Stimulated activated CD4-positive, alpha-beta T cell treated with anti-CD3 and anti-CD28 coated beads, Interleukin-1b, Interleukin-23, amount 100 ng/mL, for 48 hours (primary cell): ENCODE measurements at regions not wholly inside any gene's neighbourhood (a gene's known extent, or its start where the extent isn't known, plus 50 kb on each side); places are given as distances from the start of the nearest gene placed in this dataset.

Experiments
- DNase-seq: peaks from one replicate; pipeline ENCODE4 v3.0.0-alpha.2; 2020

GRCh38 chr13:21757763-21758162, 86.9 kb downstream of the FGF9 start:
- DNase-seq, result no peak

DNA sequence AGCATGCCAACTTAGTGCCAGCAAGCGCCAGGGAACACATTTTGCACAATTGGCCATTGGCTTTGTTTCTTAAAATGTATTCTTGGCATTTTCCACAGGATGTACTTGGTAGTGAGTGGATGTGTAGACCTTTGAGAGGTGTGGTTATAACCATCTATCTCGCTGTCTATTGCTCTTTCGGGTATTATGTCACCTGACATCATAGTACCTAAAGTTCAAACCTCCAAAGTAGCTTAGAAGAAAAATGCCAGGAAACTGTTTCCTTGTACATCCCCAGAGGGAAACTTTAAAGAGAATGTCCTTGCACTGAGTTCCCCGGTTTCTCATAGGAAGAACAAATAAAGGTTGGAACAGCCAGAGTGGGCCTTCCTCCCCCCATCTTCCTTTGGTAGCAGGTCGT, 87.6 kb downstream of the FGF9 start:
- no peak for DNase-seq

- no peak for DNase-seq
Measured at GRCh38 chr13:21759463-21759862, 88.6 kb downstream of the FGF9 start.

DNA sequence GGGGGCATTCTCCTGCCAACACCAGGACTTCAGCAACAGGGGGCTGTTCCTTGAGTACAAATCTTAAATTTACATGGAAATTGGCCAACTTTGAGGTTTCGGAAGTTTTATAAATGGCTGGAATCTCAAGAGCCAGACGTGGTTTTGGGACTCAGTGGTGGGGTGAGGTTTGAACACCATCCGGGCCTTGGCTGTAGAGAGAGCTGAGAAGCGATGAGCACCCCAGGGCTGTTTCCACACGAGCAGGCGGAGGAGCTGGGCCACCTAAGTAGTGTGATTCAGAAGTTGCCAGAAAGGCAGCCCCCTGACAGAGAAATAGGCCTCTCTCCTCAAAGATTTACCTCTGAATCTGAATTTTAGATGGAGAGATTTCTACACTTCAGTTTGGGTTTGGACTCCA, 89.0 kb downstream of the FGF9 start:
- no peak for DNase-seq

- no peak for DNase-seq
Measured at GRCh38 chr13:21761770-21762169, 90.9 kb downstream of the FGF9 start.

GRCh38 chr13:21762512-21762911, 91.6 kb downstream of the FGF9 start:
- DNase-seq, result no peak

DNA sequence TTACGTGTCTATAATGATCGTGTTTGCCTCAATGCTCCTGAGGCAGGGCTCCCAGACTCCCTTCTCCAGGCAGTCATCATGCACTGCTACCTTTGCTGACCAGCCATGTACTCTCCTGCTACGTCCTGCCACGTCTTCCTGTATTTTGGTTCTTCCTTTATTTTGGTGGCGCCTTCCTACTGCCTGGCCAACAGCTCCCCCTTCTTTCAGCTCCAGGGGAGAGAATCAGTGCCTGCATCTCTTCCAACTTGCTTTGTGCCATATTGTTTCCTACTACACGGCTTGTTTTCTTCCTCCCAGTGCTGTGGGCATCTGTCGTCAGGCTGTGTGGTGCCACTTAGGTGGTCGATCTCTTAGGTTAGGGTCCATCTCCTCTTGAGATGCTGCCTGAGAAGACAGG, 96.2 kb downstream of the FGF9 start:
- no peak for DNase-seq

GRCh38 chr13:21771075-21771474, 100.2 kb downstream of the FGF9 start:
- DNase-seq, result no peak

DNA sequence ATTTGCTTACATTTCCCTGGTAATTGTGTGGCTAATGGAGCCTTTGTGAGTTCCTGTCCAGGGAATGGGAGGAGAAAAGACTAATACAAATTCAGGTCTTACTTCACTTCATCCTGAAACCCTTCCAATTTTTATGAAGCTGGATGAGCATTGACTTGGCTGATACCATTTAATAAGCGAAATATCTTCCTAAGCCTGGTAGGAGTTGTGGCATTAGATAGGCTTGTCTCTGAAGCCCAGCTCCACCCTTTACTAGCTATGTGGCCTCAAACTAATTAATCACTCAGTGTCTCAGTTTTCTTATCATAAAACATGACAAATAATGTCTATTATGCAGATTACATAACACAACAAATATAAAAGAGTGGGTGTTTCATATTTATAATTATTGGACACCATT, 106.3 kb downstream of the FGF9 start:
- DNase-seq, result no peak

- no peak for DNase-seq
Measured at GRCh38 chr13:21777813-21778212, 106.9 kb downstream of the FGF9 start.

GRCh38 chr13:21782736-21783135, 111.9 kb downstream of the FGF9 start:
- DNase-seq, result no peak

GRCh38 chr13:21785990-21786389, 115.1 kb downstream of the FGF9 start:
- no peak for DNase-seq

DNA sequence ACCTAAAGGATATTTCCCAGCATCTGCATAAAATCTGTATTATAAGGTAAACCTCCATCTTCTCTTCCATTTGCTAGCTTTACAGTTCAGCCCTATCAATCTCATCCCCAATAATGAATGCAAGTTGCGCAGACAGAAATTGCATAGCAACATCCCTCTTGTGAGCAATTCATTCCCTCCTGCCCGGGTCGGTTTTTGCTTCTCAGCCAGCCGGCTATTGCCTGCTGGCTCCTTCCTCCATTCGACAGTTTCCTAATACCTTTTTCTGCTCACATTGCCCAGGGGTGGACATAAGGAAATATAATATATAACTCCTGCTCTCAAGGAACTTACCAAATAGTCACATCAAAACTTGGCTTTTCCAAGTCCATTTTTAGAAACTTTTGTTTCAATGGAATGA, 125.2 kb downstream of the FGF9 start:
- DNase-seq, result no peak

DNA sequence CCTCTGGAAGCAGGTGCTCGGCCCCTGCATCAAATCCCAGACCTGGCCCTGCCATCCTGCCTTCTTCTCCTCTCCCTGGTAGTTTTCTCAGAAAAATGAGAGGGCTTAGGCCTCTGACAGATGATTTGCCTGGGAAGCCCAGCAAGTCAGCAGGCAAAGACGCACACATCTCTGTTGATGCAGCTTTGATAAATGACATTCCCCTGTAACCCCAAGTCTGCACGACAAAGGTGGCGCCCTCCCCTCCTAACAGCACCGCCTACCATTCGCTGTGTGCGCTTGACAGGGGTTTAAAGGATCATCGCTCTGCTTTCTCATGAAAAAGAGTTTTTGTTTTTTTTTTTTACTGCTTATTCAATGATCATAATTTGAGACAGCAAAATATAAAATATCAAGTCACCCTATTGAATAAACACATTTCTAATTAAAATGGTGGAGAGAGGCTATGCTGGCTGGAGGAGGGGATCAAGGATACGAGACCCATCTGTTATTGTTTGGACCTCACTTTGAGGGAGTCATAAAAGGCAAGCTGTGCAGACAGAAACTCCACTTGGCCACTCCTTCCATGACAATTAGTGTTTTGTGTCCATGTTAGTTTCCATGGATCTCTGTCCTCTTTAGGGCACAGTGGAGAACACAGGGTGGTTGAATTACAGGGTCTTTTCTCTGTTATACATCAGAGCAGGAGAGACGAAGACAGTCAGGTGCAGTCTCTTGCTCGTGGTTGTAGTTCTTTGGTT, 126.1 kb downstream of the FGF9 start:
- no peak for DNase-seq

DNA sequence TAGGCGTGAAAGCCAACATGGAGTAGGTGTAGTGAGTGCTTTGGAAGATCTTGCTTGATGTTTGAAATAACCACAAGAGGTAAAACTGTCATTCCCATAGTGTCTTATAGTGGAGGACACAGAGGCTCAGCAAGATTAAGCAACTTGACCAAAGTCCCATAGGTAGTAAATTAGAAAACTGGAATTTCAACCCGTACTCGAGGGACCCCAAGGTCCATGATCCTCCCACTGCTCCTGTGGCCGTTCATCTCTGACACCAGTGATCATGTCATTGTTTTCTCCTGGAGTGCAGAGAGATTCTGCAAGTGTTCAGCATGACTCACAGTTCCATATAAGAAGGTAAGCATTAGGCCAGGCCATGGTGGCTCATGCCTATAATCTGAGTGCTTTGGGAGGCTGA, 126.9 kb downstream of the FGF9 start:
- no peak for DNase-seq

DNA sequence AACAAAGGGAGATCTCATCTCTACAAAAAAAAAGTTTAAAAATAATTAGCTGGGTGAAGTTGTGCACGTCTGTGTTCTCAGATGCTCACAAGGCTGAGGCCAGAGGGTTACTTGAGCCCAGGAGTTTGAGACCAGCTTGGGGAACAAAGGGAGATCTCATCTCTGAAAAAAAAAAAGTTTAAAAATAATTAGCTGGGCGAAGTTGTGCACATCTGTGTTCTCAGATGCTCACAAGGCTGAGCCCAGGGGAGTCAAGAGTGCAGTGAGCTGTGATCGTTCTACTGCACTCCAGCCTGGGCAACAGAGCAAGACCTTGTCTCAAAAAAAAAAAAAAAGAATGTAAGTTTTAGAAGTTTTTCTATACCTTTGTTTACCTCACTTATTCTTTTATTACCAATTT, 127.3 kb downstream of the FGF9 start:
- DNase-seq, result no peak

GRCh38 chr13:21799671-21800070, 128.8 kb downstream of the FGF9 start:
- DNase-seq, result no peak

- no peak for DNase-seq
Measured at GRCh38 chr13:21800837-21801616, 130.2 kb downstream of the FGF9 start.

DNA sequence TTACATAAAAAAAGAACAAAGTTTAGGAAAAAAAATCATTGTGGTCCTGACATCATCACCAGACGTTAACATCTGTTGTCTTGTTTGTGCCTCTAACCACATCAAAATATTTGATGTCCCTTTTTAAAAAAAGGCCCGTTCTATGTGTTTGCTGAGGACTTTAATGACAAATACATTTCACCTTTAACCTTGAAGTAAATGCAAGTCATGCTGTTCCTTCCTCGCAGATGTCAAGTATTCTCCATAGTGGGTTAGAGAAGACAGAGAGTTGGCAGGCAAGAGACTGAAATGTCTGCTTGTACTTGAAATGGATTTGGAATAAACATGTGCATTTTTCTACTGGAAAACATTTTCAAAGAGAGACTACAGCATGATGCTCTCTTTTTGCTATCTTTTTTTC, 134.9 kb downstream of the FGF9 start:
- DNase-seq, result no peak

DNA sequence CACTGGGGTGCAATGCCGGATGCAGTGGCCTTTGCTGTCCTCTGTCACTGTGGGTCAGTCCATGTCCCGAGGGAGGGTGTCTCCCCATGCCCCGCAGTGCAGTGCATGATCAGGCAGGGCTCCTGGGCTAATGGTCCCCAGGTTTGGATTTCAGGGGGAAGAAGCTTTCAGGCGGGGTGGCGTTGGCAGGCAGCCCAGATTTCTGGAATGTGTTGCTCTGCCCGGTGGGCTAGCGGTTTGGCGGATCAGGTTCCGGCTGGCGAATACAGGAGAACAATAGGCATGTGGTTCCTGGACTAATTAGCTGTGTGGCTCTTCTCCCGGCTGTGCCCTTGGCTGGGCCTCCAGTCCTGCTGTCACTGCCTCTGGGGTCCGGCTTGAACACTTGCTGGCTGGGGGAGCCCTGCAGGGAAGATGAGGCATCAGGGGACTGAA, 141.3 kb downstream of the FGF9 start:
- no peak for DNase-seq

DNA sequence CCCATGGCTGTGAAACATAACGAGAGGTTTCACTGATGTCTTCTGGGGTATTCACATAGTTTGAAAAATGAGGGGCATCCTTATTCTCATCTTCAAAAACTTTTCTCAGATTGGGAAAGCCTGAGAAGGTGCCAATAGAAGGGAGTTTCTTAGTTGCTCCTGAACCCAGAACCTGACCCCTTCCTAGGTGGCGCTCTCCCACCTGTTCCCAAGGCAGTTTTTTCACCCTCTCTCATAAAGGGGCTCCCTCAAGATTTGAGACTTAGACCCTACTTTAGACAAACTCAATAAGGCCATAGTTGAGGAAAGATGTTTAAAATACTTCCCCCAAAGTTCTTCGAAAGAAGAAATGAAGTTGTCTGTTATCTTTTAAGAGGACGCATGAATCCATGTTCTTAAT, 142.2 kb downstream of the FGF9 start:
- DNase-seq, result no peak

GRCh38 chr13:21813844-21814243, 143.0 kb downstream of the FGF9 start:
- DNase-seq, result no peak

GRCh38 chr13:21814604-21815003, 143.7 kb downstream of the FGF9 start:
- no peak for DNase-seq

DNA sequence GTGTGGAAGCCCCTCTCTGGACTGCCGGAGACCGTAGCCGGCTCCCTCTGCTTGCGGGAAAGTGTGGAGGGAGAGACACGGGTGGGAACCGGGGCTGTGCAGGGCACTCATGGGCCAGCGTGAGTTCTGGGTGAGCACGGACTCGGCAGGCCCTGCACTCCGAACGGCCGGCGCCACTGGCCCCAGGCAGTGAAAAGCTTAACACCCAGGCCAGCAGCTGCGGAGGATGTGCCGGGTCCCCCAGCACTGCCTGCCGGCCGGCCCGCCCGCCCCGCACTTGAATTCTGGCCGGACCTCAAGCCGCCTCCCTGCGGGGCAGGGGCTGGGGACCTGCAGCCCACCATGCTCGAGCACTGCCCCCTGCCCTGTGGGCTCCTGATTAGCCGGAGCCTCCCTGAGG, 147.0 kb downstream of the FGF9 start:
- DNase-seq, result no peak

DNA sequence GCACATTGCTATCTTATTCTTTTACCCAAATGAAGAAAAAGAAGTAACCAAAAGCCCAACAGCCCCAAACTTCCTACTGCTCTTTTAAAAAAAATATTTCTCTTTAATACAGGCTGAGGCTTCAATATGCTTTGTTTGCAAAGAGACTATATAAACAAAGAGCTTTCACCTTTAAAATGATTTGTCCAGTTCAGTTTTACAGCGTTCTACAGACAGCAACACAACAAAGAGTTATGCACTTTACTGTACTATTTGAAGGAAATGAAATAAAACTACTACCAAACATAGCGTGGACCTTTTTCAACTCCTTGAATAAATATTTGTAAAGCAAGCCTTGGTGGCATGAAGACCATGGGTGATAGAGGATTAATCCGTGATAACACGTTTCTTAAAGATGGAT, 151.2 kb downstream of the FGF9 start:
- DNase-seq, result no peak
